ENCODE measurements at regions not wholly inside any gene's neighbourhood (a gene's known extent, or its start where the extent isn't known, plus 50 kb on each side); places are given as distances from the start of the nearest gene placed in this dataset.
"Not testable (repeated sequence)": the region's sequence is repeated elsewhere in the genome, so short reads cannot be mapped to it uniquely, and the experiment has no call there.

DNA sequence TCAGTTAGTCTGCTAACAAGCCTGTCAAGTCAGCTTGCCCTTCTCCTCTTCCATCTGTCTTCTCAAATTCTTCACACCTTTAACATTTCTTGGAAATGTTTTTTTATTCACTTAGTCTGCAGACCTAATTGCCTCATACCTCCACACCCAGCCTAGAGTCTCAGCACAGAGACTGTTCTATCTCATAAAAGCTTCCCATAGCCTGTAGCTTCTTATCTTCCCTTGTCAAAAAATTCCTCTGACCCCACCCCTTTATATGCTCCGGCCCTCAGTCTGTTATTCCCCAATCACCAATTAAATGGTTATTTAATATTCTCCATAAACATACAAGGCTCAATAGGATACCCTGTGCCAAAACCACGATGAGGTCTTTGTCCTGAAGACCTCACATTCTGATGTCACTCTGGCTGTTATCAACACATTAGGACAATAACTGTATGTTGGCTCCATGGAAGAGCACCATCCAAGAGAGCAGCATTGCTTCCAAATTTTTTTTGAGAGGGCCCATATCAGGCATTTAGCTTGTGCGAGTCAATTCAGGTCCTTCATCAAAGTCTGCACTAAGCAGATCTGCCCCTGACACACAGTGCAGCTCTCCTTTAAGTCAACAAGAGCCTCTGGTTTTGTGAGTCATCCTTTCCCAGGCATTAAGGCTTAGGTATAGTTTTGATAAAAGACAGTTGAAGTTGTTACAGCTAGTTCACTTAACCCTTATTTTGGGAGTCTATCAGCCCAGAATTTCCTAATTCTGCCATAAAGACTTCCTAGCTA lies 83.2 kb upstream of the TBX18 start:
- no peaks in the 10 kb centered on the region for H4K20me1 ChIP-seq (ENCODE audit: control insufficient read depth, insufficient read depth, low read depth, low read length)
- no peaks in the 10 kb centered on the region for H3F3A ChIP-seq (ENCODE audit: control insufficient read depth, insufficient read depth)
- no peak overlapping the region for H3K27ac ChIP-seq (ENCODE audit: low read depth, low read length)
- no peaks in the 10 kb centered on the region for H3K79me2 ChIP-seq (ENCODE audit: control insufficient read depth, low read length)
- no peak overlapping the region for H3K4me2 ChIP-seq (ENCODE audit: low read length)
- H3K4me3 ChIP-seq (ENCODE audit: low read length): no peak overlapping the region
- no peaks in the 10 kb centered on the region for H3K27me3 ChIP-seq (ENCODE audit: control insufficient read depth, low read length)
- TF ChIP-seq, protein P1, sequence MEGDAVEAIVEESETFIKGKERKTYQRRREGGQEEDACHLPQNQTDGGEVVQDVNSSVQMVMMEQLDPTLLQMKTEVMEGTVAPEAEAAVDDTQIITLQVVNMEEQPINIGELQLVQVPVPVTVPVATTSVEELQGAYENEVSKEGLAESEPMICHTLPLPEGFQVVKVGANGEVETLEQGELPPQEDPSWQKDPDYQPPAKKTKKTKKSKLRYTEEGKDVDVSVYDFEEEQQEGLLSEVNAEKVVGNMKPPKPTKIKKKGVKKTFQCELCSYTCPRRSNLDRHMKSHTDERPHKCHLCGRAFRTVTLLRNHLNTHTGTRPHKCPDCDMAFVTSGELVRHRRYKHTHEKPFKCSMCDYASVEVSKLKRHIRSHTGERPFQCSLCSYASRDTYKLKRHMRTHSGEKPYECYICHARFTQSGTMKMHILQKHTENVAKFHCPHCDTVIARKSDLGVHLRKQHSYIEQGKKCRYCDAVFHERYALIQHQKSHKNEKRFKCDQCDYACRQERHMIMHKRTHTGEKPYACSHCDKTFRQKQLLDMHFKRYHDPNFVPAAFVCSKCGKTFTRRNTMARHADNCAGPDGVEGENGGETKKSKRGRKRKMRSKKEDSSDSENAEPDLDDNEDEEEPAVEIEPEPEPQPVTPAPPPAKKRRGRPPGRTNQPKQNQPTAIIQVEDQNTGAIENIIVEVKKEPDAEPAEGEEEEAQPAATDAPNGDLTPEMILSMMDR (IDR thresholded peaks at IDR 0.05; ENCODE audit: low read depth, low read length, poor library complexity, severe bottlenecking): no peak
- no peak for TF ChIP-seq EZH2phosphoT487 (IDR thresholded peaks at IDR 0.05; ENCODE audit: borderline replicate concordance, low read length)
- no peaks in the 10 kb centered on the region for H3K9me2 ChIP-seq (replicated peaks; ENCODE audit: control insufficient read depth, low read length)
- no peaks in the 10 kb centered on the region for H3K36me3 ChIP-seq (ENCODE audit: control insufficient read depth, low read length)
- H3K4me1 ChIP-seq (ENCODE audit: control insufficient read depth, low read length): no peaks in the 10 kb centered on the region
- no peaks in the 10 kb centered on the region for H3K9me3 ChIP-seq (ENCODE audit: control insufficient read depth, insufficient read depth, low read length)

DNA sequence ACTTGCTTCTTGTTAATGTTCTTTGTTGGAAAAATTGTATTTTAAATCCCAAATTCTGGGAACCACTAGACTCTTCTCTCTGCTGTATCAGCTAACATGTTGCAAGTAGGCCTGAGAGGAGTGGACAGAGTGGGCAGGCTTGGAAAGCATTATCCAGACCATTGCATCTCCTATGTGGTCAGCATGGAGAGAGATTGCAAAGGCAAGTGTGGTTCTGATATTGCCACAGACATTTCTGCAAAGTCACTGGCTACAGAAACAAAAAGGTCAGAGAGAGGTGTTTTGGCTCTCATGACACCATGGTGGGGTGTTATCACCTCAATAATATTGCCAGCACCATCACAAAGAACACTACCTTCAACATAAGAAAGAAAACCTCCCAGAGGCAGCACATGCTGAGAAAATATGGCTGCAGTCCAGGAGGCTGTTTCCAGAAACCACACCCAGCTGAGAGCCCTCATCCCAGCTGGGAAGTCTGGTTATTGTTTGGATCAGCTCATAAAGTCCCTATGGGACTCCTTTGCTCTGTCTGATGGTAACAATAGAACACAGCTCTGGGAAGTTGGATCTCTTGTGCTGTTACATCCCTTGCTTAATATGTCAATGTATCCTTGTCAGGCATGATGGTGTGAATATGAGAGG lies 78.2 kb upstream of the TBX18 start:
- H3K4me3 ChIP-seq (ENCODE audit: low read length): no peak overlapping the region
- H3K36me3 ChIP-seq (ENCODE audit: control insufficient read depth, low read length): no peaks in the 10 kb centered on the region
- no peaks in the 10 kb centered on the region for H4K20me1 ChIP-seq (ENCODE audit: control insufficient read depth, insufficient read depth, low read depth, low read length)
- H3K9me3 ChIP-seq (ENCODE audit: control insufficient read depth, insufficient read depth, low read length): no peaks in the 10 kb centered on the region
- no peak for TF ChIP-seq EZH2phosphoT487 (IDR thresholded peaks at IDR 0.05; ENCODE audit: borderline replicate concordance, low read length)
- TF ChIP-seq, protein P1 (IDR thresholded peaks at IDR 0.05; ENCODE audit: low read depth, low read length, poor library complexity, severe bottlenecking): no peak
- H3K27ac ChIP-seq (ENCODE audit: low read depth, low read length): no peak overlapping the region
- H3K27me3 ChIP-seq (ENCODE audit: control insufficient read depth, low read length): no peaks in the 10 kb centered on the region
- H3K9me2 ChIP-seq (replicated peaks; ENCODE audit: control insufficient read depth, low read length): no peaks in the 10 kb centered on the region
- H3K79me2 ChIP-seq (ENCODE audit: control insufficient read depth, low read length): no peaks in the 10 kb centered on the region
- H3K4me2 ChIP-seq (ENCODE audit: low read length): no peak overlapping the region
- H3K4me1 ChIP-seq (ENCODE audit: control insufficient read depth, low read length): no peaks in the 10 kb centered on the region
- no peaks in the 10 kb centered on the region for H3F3A ChIP-seq (ENCODE audit: control insufficient read depth, insufficient read depth)

DNA sequence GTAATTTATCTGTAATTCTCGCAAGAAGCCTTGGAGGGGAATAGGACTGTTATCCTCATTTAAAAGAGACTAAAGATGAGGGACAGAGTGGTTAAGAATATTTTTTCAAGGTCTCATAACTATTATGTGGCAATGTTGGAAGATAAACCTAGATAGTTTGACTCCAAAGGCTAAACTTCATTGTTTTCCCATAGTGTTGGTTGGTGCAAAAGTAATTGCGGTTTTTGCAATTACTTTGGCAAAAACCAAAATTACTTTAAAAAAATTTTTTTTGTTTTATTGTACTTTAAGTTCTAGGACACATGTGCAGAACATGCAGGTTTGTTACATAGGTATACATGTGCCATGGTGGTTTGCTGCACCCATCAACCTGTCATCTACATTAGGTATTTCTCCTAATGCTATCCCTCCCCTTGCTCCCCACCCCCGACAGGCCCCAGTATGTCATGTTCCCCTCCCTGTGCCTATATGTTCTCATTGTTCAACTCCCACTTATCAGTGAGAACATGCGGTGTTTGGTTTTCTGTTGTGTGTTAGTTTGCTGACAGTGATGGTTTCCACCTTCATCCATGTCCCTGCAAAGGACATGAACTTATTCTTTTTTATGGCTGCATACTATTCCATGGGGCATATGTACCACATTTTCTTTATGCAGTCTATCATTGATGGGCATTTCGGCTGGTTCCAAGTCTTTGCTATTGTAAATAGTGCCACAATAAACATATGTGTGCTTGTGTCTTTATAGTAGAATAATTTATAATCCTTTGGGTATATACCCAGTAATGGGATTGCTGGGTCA lies 72.9 kb upstream of the TBX18 start:
- not testable (repeated sequence) for H3K36me3 ChIP-seq (ENCODE audit: control insufficient read depth, low read length); H3K79me2 ChIP-seq (ENCODE audit: control insufficient read depth, low read length); H3K4me2 ChIP-seq (ENCODE audit: low read length); H3K4me3 ChIP-seq (ENCODE audit: low read length); H3K27me3 ChIP-seq (ENCODE audit: control insufficient read depth, low read length); H3K4me1 ChIP-seq (ENCODE audit: control insufficient read depth, low read length); H3F3A ChIP-seq (ENCODE audit: control insufficient read depth, insufficient read depth); H4K20me1 ChIP-seq (ENCODE audit: control insufficient read depth, insufficient read depth, low read depth, low read length); H3K9me2 ChIP-seq (replicated peaks; ENCODE audit: control insufficient read depth, low read length); H3K27ac ChIP-seq (ENCODE audit: low read depth, low read length); H3K9me3 ChIP-seq (ENCODE audit: control insufficient read depth, insufficient read depth, low read length)

Measured in DOHH2 (cell line).